SJCRH30 (cell line): ENCODE measurements at regions not wholly inside any gene's neighbourhood (a gene's known extent, or its start where the extent isn't known, plus 50 kb on each side); places are given as distances from the start of the nearest gene placed in this dataset.

ENCODE experiments used
- DNase-seq, 2 experiments: peaks; one replicate each; pipeline ENCODE4 v3.0.0-alpha.2; 2015 to 2020
- H3K27ac ChIP-seq: fragments of 250-450 bp; sonication (Bioruptor Pico); 2 replicates; pipeline ENCODE4 v1.5.1; 2020; ENCODE audit warnings: mild to moderate bottlenecking, moderate library complexity
- H3K27me3 ChIP-seq: fragments of 250-450 bp; sonication (Bioruptor Pico); 2 replicates; pipeline ENCODE4 v1.5.1; 2020; ENCODE audit warnings: mild to moderate bottlenecking, moderate library complexity
- H3K36me3 ChIP-seq: fragments of 250-450 bp; sonication (Bioruptor Pico); 2 replicates; pipeline ENCODE4 v1.5.1; 2020; ENCODE audit warnings: mild to moderate bottlenecking, moderate library complexity
- H3K4me1 ChIP-seq: fragments of 250-450 bp; sonication (Bioruptor Pico); 2 replicates; pipeline ENCODE4 v1.5.1; 2020; ENCODE audit warnings: mild to moderate bottlenecking, moderate library complexity
- H3K4me3 ChIP-seq: fragments of 250-450 bp; sonication (Bioruptor Pico); 2 replicates; pipeline ENCODE4 v1.5.1; 2020; ENCODE audit warnings: mild to moderate bottlenecking, moderate library complexity
- H3K9me3 ChIP-seq: fragments of 250-450 bp; sonication (Bioruptor Pico); replicated peaks from 2 replicates; pipeline ENCODE4 v1.5.1; 2020; ENCODE audit warnings: mild to moderate bottlenecking, moderate library complexity

GRCh38 chr2:241936457-241937133 is 67.1 kb downstream of the RTP5 start:
- Histone ChIP-seq H3K9me3 (peaks cover 8% of the 10 kb centered on the region; the same call in 1 of the 2 replicates), H3K4me3 (no peak overlapping the region), H3K36me3 (no peaks in the 10 kb centered on the region), H3K4me1 (no peaks in the 10 kb centered on the region), H3K27me3 (no peaks in the 10 kb centered on the region), H3K27ac (no peak overlapping the region)
- DNase-seq: no peak

DNA sequence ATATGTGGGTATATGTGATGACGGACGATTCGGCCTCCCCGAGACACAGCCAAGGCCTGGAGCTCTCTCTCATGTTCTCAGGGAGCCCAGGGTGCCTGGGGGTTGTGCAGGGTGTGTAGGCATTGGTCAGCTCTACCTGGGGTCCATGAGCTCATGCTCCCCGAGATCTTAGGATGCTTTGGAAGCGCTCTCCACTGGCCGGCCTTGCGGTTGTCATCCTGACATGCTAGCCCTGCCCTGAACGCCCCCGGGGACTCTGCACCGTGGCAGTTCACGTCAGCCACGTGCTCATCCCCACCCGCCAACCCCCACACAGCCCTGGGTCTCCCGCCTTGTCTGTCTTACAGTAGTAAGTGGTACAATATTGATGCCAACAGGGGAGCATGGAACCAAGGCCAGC is 67.8 kb downstream of the RTP5 start:
- Histone ChIP-seq H3K4me1 (no peaks in the 10 kb centered on the region), H3K9me3 (peaks cover 8% of the 10 kb centered on the region; the same call in 1 of the 2 replicates), H3K4me3 (no peak overlapping the region), H3K27me3 (no peaks in the 10 kb centered on the region), H3K27ac (no peak overlapping the region), H3K36me3 (no peaks in the 10 kb centered on the region)
- DNase-seq: no peak

- no peak overlapping the region for H3K4me3 ChIP-seq
- no peak overlapping the region for H3K27ac ChIP-seq
- no peaks in the 10 kb centered on the region for H3K27me3 ChIP-seq
- no peaks in the 10 kb centered on the region for H3K4me1 ChIP-seq
- no peak for DNase-seq
- H3K36me3 ChIP-seq: no peaks in the 10 kb centered on the region
- H3K9me3 ChIP-seq: peaks cover 8% of the 10 kb centered on the region; the same call in 1 of the 2 replicates
Observed at GRCh38 chr2:241939541-241939940, 70.0 kb downstream of the RTP5 start.

DNA sequence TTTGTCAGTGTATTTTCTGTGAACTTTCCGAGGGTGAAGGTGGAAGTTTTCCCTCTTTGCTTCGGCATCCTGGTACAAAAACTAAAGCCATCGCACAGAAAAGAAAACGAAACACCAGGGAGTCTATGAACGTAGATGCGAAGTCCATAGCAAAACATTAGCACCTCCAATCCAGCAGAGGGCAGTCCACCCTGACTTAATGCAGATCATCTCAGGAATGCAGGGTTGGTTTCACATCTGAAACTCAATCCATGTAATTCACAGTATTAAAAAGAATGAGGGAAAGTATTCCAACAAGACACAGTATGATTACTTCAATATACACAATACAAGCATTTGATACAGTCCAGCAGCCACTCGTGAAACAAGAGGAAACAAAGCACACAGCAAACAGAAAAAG is 70.8 kb downstream of the RTP5 start:
- Histone ChIP-seq H3K36me3 (no peaks in the 10 kb centered on the region), H3K4me3 (no peak overlapping the region), H3K27ac (no peak overlapping the region), H3K27me3 (no peaks in the 10 kb centered on the region), H3K9me3 (peaks cover 3% of the 10 kb centered on the region; the same call in 1 of the 2 replicates), H3K4me1 (no peaks in the 10 kb centered on the region)
- DNase-seq: peak; percentile 36 to 50

DNA sequence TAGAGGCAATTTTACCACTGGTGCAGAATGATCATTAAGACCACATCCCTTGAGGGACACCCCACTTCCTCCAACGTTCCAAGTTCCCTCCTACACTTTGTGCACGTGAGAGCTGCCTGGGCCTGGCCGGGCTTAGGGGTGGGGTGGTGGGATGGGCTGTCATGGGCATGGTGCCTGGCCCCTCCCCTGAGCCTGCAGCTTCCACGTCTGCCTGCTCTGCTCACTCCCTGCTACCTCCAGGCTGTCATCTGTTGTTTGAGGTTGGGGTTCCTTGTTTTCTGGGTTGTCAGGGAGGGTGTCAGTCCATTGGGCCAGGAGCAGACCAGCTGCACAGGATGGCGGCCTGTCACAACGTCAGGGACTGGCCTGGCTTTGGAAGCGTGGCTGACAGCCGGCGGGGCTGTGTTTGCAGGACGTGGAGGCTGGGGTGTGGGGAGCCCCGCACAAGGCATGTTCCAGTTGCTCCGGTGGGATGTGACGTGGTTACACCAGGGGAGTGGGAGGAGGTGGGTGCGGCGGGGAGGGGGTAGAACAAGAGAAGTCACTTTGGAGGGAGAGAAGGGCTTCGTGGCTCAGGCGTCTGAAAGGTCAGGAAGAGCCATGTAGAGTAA is 72.3 kb downstream of the RTP5 start:
- H3K27ac ChIP-seq: no peak overlapping the region
- no peak for DNase-seq
- H3K36me3 ChIP-seq: no peaks in the 10 kb centered on the region
- H3K4me1 ChIP-seq: no peaks in the 10 kb centered on the region
- H3K9me3 ChIP-seq: no peaks in the 10 kb centered on the region
- H3K4me3 ChIP-seq: no peak overlapping the region
- H3K27me3 ChIP-seq: no peaks in the 10 kb centered on the region

DNA sequence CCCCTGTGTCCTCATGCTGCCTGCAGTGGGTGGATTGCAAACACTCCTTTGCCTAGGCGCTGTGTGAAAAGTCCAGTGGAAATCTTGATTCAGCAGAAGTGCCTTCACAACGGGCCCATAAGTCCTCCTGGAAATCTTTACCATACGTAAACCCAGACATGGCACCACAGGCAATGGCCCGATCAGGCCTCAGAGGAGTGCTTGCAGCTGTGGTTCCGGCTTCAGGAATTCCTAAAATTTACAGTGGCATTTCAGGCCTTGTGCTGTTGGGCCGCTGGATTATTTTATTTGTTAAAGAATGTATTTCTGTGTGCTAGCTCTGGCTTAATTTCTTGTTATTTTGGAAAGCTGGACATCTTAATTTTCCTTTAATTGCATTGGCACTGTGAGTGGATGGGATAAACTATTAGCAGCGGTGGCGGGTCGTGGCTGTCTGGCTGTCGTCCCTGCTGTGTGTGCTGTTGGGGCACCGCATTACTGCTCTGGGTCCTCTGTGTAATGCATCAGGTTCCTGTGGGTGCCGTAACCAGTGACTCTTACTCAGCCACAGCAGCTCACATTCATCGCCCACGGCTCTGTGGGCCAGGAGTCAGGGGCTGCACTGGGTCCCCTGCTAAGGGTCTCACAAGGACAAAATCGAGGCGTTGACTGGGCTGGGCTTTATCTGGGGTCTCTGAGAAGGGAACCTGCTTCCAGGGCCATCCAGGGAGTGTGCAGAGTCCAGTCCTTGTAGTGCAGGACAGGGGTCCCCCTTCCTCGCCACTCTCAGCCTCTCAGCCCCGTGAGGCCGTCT is 73.1 kb downstream of the RTP5 start:
- H3K36me3 ChIP-seq: no peaks in the 10 kb centered on the region
- no peaks in the 10 kb centered on the region for H3K4me1 ChIP-seq
- no peak for DNase-seq
- H3K9me3 ChIP-seq: no peaks in the 10 kb centered on the region
- H3K4me3 ChIP-seq: no peak overlapping the region
- H3K27ac ChIP-seq: no peak overlapping the region
- no peaks in the 10 kb centered on the region for H3K27me3 ChIP-seq

- Histone ChIP-seq H3K4me3 (no peak overlapping the region), H3K27ac (no peak overlapping the region), H3K4me1 (no peaks in the 10 kb centered on the region), H3K9me3 (no peaks in the 10 kb centered on the region), H3K27me3 (no peaks in the 10 kb centered on the region), H3K36me3 (no peaks in the 10 kb centered on the region)
- no peak for DNase-seq
Observed at GRCh38 chr2:241943209-241943850, 73.8 kb downstream of the RTP5 start.

DNA sequence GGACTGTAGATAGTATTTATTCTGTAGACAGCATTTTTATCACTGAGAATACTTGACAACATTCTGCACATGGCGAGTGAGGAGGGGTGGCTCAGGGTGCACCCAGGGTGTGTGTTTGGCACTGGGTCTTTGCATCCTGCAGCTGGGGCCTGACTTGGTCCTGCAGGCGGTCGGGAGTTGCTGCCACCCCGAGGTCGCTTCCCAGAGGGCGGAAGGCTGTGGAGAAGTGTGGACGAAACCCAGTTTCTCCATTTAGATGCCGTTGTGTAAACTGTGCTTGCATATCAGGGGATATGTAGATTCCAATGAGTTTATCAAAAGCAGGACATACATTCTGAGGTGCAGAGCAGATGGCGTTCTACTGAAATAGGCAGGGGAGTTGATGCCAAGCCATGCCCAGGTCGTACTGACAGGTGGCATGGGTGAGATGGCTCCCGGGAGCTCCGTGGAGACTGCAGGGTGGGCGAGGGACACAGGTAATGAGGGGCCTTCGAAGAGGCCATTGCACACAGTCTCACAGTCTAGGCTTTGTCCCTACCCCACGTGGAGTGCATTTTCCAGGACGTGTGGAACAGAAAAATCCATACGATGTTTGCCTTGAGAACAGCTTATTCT is 74.5 kb downstream of the RTP5 start:
- H3K9me3 ChIP-seq: no peaks in the 10 kb centered on the region
- no peak for DNase-seq
- H3K27me3 ChIP-seq: no peaks in the 10 kb centered on the region
- no peaks in the 10 kb centered on the region for H3K4me1 ChIP-seq
- no peak overlapping the region for H3K4me3 ChIP-seq
- H3K27ac ChIP-seq: no peak overlapping the region
- no peaks in the 10 kb centered on the region for H3K36me3 ChIP-seq

DNA sequence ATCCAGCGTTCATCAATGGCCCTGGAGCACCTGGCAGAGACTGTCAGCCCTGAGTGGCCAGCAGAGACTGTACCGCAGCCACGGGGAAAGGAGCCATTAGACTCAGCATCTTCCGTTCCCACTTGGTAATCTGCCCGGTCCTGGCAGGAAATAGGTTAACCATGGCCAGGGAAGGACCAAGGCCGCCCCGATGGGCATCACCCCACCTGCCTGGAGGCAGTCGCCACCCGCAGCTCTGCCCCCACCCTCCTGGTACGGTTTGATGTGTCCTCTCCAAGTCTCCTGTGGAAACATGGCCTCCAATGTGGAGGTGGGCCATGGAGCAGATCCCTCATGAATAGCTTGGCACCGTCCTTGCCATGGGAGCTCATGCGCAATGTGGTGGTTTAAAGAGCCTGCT is 75.3 kb downstream of the RTP5 start:
- no peak overlapping the region for H3K4me3 ChIP-seq
- no peak overlapping the region for H3K27ac ChIP-seq
- no peaks in the 10 kb centered on the region for H3K36me3 ChIP-seq
- DNase-seq: no peak
- H3K27me3 ChIP-seq: no peaks in the 10 kb centered on the region
- H3K9me3 ChIP-seq: no peaks in the 10 kb centered on the region
- no peaks in the 10 kb centered on the region for H3K4me1 ChIP-seq

- Histone ChIP-seq H3K36me3 (no peaks in the 10 kb centered on the region), H3K27ac (no peak overlapping the region), H3K27me3 (no peaks in the 10 kb centered on the region), H3K9me3 (no peaks in the 10 kb centered on the region), H3K4me3 (no peak overlapping the region), H3K4me1 (no peaks in the 10 kb centered on the region)
- no peak for DNase-seq
Observed at GRCh38 chr2:241945311-241945710, 75.8 kb downstream of the RTP5 start.

GRCh38 chr2:241945803-241946202 is 76.3 kb downstream of the RTP5 start:
- Histone ChIP-seq H3K4me3 (no peak overlapping the region), H3K27ac (no peak overlapping the region), H3K9me3 (no peaks in the 10 kb centered on the region), H3K27me3 (no peaks in the 10 kb centered on the region), H3K36me3 (no peaks in the 10 kb centered on the region), H3K4me1 (no peaks in the 10 kb centered on the region)
- DNase-seq: no peak

DNA sequence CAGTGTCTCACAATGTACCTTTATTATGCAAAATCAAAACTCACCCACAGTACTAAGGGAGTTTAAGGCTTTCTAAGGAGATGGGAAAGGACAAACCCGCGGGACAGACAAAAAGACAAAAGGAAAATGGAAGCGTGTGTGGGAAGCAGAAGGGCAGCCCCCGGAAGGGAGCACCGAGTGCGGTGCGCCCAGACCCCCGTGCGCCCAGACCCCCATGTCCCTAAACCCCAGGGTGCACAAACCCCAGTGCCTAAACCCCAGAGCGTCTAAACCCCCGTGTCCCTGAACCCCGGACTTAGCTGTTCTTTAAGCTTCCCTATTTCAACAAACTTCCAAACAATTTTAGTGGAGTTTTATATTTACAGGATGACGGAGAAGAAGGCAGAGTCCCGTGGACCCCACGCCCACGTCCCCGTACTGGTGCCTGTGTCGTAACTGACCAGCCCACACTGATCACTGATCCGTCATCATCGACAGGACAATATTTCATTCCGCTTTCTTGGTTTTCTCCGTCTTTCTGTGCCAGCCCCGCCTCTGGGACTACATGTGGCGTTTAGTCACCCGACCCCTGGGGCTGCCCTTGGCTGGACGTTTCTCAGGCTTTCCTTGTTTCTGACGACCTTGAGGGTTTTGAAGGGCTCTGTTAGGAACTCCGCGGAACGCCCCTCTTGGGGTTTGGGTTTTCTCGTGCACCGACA is 76.9 kb downstream of the RTP5 start:
- no peak overlapping the region for H3K4me3 ChIP-seq
- no peaks in the 10 kb centered on the region for H3K27me3 ChIP-seq
- no peaks in the 10 kb centered on the region for H3K36me3 ChIP-seq
- H3K9me3 ChIP-seq: no peaks in the 10 kb centered on the region
- no peak for DNase-seq
- H3K27ac ChIP-seq: no peak overlapping the region
- no peaks in the 10 kb centered on the region for H3K4me1 ChIP-seq

DNA sequence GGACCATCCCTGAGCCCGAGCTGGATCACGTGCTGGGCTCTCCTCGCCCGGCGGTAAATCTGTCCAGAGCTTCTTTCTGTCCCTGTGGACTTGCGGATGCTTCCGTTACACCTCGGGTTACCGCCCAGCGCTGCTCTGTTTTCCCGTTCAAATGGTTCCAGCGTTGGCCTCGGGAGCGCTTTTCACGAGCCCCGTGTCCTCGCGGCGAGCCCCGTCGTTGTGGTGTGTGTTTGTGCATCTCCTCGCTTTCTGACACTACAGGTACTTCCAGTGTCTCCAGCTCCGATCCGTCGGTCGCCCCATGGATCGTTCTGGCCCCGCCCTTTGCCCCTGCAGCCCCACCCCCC is 77.4 kb downstream of the RTP5 start:
- Histone ChIP-seq H3K36me3 (no peaks in the 10 kb centered on the region), H3K9me3 (no peaks in the 10 kb centered on the region), H3K27ac (no peak overlapping the region), H3K4me1 (no peaks in the 10 kb centered on the region), H3K27me3 (no peaks in the 10 kb centered on the region), H3K4me3 (no peak overlapping the region)
- DNase-seq: no peak

DNA sequence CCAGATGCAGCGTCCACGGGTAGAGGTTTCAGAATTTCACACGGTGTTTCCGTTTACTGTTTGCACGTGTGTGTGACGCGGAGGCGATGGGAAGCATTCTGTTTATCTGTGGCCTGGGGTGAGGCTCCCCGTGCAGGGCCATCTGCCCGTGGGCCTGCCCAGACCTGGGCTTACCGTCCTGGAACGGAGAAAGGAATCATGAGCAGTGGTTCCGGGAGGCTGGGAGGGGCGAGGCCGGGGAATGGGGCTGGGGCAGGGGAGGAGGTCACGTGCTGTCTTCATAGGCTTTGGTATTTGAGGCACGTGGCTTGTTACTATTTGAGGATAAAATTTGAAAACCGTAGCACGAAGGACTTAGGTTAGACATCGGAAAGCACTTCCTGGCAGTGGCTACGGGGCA is 77.9 kb downstream of the RTP5 start:
- no peak for DNase-seq
- Histone ChIP-seq H3K4me3 (no peak overlapping the region), H3K27ac (no peak overlapping the region), H3K36me3 (no peaks in the 10 kb centered on the region), H3K9me3 (no peaks in the 10 kb centered on the region), H3K27me3 (no peaks in the 10 kb centered on the region), H3K4me1 (no peaks in the 10 kb centered on the region)
